Sigmoid colon (tissue), 6 donors: ENCODE measurements at regions not wholly inside any gene's neighbourhood (a gene's known extent, or its start where the extent isn't known, plus 50 kb on each side); places are given as distances from the start of the nearest gene placed in this dataset.

ENCODE experiments used
- DNase-seq: peaks from one replicate; pipeline ENCODE4 v3.0.0-alpha.2; 2019
- H3K27ac ChIP-seq, 4 donors: fragments of 200-600 bp; sonication (generic); one replicate each; pipeline ENCODE4 v1.5.1; 2016 to 2019; ENCODE audit warnings: mild to moderate bottlenecking in 1 of 4
- H3K27me3 ChIP-seq, 3 donors: fragments of 200-600 bp; sonication (generic); one replicate each; pipeline ENCODE4 v1.5.1; 2019; ENCODE audit warnings: mild to moderate bottlenecking in 1 of 3
- H3K36me3 ChIP-seq, 4 donors: fragments of 200-600 bp; sonication (generic); one replicate each; pipeline ENCODE4 v1.5.1; 2016 to 2019
- H3K4me1 ChIP-seq, 4 donors: fragments of 200-600 bp; sonication (generic); one replicate each; pipeline ENCODE4 v1.5.1; 2017 to 2019
- H3K4me3 ChIP-seq, 4 donors: fragments of 200-600 bp; sonication (generic); one replicate each; pipeline ENCODE4 v1.5.1; 2017 to 2019; ENCODE audit warnings: mild to moderate bottlenecking in 2 of 4, moderate library complexity in 1 of 4
- H3K9me3 ChIP-seq, 4 donors: fragments of 200-600 bp in 3 of 4; sonication (generic) in 3 of 4; one replicate each; pipeline versions ENCODE4 v1.5.1 to v1.6.1; 2013 to 2019
- CTCF ChIP-seq, 4 experiments: fragments of 450-650 bp in 3 of 4; fragments of 200-600 bp in 1 of 4; IDR thresholded peaks; one replicate each; pipeline ENCODE4 v1.5.1; 2016 to 2019; ENCODE audit warnings: antibody characterized with exemption in 4 of 4, mild to moderate bottlenecking in 3 of 4, moderate library complexity in 2 of 4
- EP300 ChIP-seq, 4 donors: sonication (generic); formaldehyde crosslinking; IDR thresholded peaks; one replicate each; pipeline ENCODE4 v1.6.1; 2017; ENCODE audit warnings: antibody characterized with exemption in 4 of 4
- POLR2A ChIP-seq, 2 donors: fragments of 450-650 bp; IDR thresholded peaks; one replicate each; pipeline ENCODE4 v1.6.1; 2016; ENCODE audit warnings: antibody characterized with exemption in 2 of 2, mild to moderate bottlenecking in 2 of 2, moderate library complexity in 2 of 2
- POLR2AphosphoS5 ChIP-seq, 4 donors: sonication (generic); formaldehyde crosslinking; IDR thresholded peaks; one replicate each; pipeline ENCODE4 v1.6.1; 2017; ENCODE audit warnings: antibody characterized with exemption in 4 of 4
- WGBS, 2 donors: extraction: QIAGEN DNeasy Blood & Tissue Kit; methylation state at CpG; one replicate each; pipeline ENCODE4 v1.1.7; 2013; 5-methylcytosine and 5-hydroxymethylcytosine counted together
- intact Hi-C: fragments of 100-400 bp; cut with DNase I; formaldehyde crosslinking; loops from one replicate; pipeline ENCODE4 v1.15.1; 2023
- donor health status: healthy with polysubstance abuse.
- donor health status: healthy.

GRCh38 chr20:12906361-12906760 is 102.4 kb upstream of the SPTLC3 start:
- DNase-seq = no peak
- Histone ChIP-seq H3K27me3 (no peaks in the 10 kb centered on the region), H3K4me1 (no peaks in the 10 kb centered on the region), H3K27ac (no peak overlapping the region), H3K9me3 (no peaks in the 10 kb centered on the region), H3K4me3 (no peak overlapping the region), H3K36me3 (no peaks in the 10 kb centered on the region)
- WGBS, 2 donors = 80 to 82% methylated on average over 2 of the region's 2 CpGs
- intact Hi-C loops = no loop called here
- no peak for TF ChIP-seq CTCF (IDR thresholded peaks at IDR 0.05)

- 50 to 67% methylated on average over 5 of the region's 5 CpGs for WGBS, 2 donors
- Histone ChIP-seq H3K27ac (no peak overlapping the region), H3K36me3 (no peaks in the 10 kb centered on the region), H3K4me3 (no peak overlapping the region), H3K9me3 (no peaks in the 10 kb centered on the region), H3K4me1 (no peaks in the 10 kb centered on the region), H3K27me3 (no peaks in the 10 kb centered on the region)
- no peak for TF ChIP-seq CTCF (IDR thresholded peaks at IDR 0.05)
- no peak for TF ChIP-seq POLR2AphosphoS5 (IDR thresholded peaks at IDR 0.05)
- no peak for TF ChIP-seq EP300 (IDR thresholded peaks at IDR 0.05)
- TF ChIP-seq POLR2A (IDR thresholded peaks at IDR 0.05) = no peak
- DNase-seq = no peak
- intact Hi-C loops = no loop called here
These were observed 97.4 kb upstream of the SPTLC3 start for GRCh38 chr20:12911372-12911771.

GRCh38 chr20:12913781-12914443 is 94.9 kb upstream of the SPTLC3 start:
- Histone ChIP-seq H3K9me3 (no peaks in the 10 kb centered on the region), H3K4me1 (no peaks in the 10 kb centered on the region), H3K36me3 (no peaks in the 10 kb centered on the region), H3K27me3 (no peaks in the 10 kb centered on the region), H3K4me3 (no peak overlapping the region), H3K27ac (no peak overlapping the region)
- intact Hi-C loops = no loop called here
- TF ChIP-seq POLR2A (IDR thresholded peaks at IDR 0.05) = no peak
- no peak for TF ChIP-seq CTCF (IDR thresholded peaks at IDR 0.05)
- no peak for TF ChIP-seq EP300 (IDR thresholded peaks at IDR 0.05)
- no peak for TF ChIP-seq POLR2AphosphoS5 (IDR thresholded peaks at IDR 0.05)
- no peak for DNase-seq
- WGBS, 2 donors = 84 to 89% methylated on average over 2 of the region's 2 CpGs

GRCh38 chr20:12914804-12915203 is 94.0 kb upstream of the SPTLC3 start:
- H3K27me3 ChIP-seq = no peaks in the 10 kb centered on the region
- no peak for DNase-seq
- intact Hi-C loops = no loop called here
- WGBS, 2 donors = 28 to 31% methylated on average over 4 of the region's 4 CpGs
- TF ChIP-seq POLR2A (IDR thresholded peaks at IDR 0.05) = no peak
- no peak for TF ChIP-seq CTCF (IDR thresholded peaks at IDR 0.05)
- TF ChIP-seq POLR2AphosphoS5 (IDR thresholded peaks at IDR 0.05) = no peak
- TF ChIP-seq EP300 (IDR thresholded peaks at IDR 0.05) = no peak
- no peak overlapping the region for H3K4me3 ChIP-seq
- H3K9me3 ChIP-seq = no peaks in the 10 kb centered on the region
- H3K36me3 ChIP-seq = no peaks in the 10 kb centered on the region
- no peak overlapping the region for H3K27ac ChIP-seq
- H3K4me1 ChIP-seq = no peaks in the 10 kb centered on the region

- DNase-seq = no peak
- Histone ChIP-seq H3K27me3 (peaks cover 0 to 3% (median 0%) of the 10 kb centered on the region in 3 donors), H3K4me3 (no peak overlapping the region), H3K4me1 (no peaks in the 10 kb centered on the region), H3K27ac (no peak overlapping the region), H3K9me3 (no peaks in the 10 kb centered on the region), H3K36me3 (no peaks in the 10 kb centered on the region)
- WGBS, 2 donors = 80 to 81% methylated on average over 1 of the region's 1 CpG
- TF ChIP-seq POLR2AphosphoS5 (IDR thresholded peaks at IDR 0.05) (no peak), CTCF (IDR thresholded peaks at IDR 0.05) (no peak), POLR2A (IDR thresholded peaks at IDR 0.05) (no peak), EP300 (IDR thresholded peaks at IDR 0.05) (no peak)
- intact Hi-C loops = no loop called here
These were observed 92.1 kb upstream of the SPTLC3 start for GRCh38 chr20:12916699-12917098.
